ENCODE measurements at regions not wholly inside any gene's neighbourhood (a gene's known extent, or its start where the extent isn't known, plus 50 kb on each side); places are given as distances from the start of the nearest gene placed in this dataset.
A peak's percentile ranks its signal among the peaks of the same experiment; 100 is the strongest.

DNA sequence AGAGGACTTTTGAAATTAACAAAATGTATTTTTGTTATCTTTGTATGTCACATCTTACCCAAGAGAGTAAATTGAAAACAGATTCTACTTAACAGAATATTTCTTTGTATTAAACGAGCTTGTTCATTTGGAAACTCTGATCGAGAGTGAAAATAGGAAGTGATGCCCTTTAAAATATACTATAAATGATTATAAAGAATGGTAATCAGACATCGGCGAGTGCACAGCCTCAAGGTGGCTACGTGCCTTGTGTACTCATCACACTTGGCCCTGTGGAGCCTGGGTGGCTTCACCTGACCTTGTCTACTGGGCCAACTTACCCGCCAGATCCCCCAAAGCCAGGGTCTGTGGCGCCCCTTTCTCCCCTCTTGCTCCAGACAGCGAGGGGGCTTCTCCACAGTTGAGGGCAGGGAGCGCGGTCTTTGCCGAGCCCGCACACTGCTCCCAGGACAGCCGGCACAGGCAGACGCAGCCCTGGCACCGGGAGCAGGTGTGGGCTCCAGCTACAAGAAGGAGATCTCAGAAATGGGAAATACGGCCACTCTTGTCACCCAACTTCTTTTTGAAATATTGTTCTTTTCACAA, 243.2 kb downstream of the CEMIP2 start:
- DNase-seq (ENCODE audit: low read depth), result no peak
- TF ChIP-seq, protein P1, sequence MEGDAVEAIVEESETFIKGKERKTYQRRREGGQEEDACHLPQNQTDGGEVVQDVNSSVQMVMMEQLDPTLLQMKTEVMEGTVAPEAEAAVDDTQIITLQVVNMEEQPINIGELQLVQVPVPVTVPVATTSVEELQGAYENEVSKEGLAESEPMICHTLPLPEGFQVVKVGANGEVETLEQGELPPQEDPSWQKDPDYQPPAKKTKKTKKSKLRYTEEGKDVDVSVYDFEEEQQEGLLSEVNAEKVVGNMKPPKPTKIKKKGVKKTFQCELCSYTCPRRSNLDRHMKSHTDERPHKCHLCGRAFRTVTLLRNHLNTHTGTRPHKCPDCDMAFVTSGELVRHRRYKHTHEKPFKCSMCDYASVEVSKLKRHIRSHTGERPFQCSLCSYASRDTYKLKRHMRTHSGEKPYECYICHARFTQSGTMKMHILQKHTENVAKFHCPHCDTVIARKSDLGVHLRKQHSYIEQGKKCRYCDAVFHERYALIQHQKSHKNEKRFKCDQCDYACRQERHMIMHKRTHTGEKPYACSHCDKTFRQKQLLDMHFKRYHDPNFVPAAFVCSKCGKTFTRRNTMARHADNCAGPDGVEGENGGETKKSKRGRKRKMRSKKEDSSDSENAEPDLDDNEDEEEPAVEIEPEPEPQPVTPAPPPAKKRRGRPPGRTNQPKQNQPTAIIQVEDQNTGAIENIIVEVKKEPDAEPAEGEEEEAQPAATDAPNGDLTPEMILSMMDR (IDR thresholded peaks at IDR 0.05; ENCODE audit: low read length, missing control alignments), result no peak
- H3K4me3 ChIP-seq (replicated peaks; ENCODE audit: low read depth, low read length), result no peak overlapping the region

DNA sequence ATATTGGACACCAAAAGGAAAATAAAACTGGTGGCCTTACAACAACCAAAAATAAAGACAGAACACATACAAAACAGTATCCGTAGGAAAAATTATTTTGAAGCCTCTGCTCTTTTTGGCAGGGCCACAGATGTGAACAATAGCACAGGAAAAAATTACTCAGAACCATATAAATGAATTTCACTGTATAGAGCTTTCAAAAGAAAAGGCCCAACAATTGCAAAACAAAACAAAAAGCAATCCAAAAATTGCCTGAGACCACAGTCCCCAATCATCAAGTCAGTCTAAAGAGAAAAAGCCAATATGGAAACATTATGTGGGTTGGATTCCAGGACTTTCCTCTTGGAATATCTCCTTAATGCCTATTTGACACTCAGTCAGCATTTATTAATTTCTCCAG, 243.8 kb downstream of the CEMIP2 start:
- no peak for DNase-seq (ENCODE audit: low read depth)
- no peak overlapping the region for H3K4me3 ChIP-seq (replicated peaks; ENCODE audit: low read depth, low read length)
- TF ChIP-seq, protein P1 (IDR thresholded peaks at IDR 0.05; ENCODE audit: low read length, missing control alignments), result no peak

DNA sequence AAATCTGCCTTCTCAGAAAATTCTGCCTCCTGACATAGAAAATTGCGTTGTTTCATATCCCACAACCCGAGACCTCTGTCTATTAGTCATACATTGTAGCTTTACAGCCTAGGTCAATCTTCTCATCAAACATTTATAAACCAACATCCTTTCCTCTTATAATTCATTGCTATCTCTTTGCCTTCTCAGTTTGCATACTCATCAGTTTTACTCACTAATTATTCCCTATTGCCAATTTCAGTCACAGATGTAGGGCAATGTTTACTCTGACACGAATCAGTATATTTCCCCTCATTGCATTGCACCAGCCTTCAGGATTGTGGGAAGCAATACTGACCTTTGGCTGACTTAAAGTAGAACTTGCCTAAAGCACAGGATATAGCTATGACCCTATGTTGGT, 247.2 kb downstream of the CEMIP2 start:
- H3K4me3 ChIP-seq (replicated peaks; ENCODE audit: low read depth, low read length), result no peak overlapping the region
- TF ChIP-seq, protein P1 (IDR thresholded peaks at IDR 0.05; ENCODE audit: low read length, missing control alignments), result no peak
- DNase-seq (ENCODE audit: low read depth), result no peak

DNA sequence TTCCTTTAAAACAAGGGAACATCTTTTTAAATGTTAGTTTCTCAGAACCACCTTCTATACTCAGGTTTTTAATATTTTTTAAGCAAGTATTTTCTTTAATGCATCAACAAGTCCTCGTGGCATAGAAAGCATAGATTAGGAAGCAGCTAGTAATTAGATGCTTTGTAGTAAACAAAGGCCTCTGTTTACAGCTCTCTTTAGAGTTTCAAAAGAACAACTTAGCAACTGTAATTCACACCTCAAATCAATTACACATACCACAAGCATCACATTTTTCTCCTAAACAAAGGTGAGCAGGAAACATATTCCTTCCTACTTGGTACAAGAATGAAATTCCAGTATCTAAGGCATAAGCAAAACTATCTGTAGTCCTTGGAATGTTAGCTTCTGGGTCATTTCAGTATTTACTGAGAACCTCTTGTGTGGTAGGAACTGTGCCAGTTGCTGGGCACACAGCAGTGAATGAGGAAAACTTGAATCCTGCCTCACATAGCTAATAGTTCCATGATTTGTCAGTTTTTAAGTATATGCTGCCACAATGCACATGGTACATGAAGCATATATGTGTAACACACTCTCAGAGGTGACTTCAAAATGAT, 249.1 kb downstream of the CEMIP2 start:
- H3K4me3 ChIP-seq (replicated peaks; ENCODE audit: low read depth, low read length), result no peak overlapping the region
- TF ChIP-seq, protein P1 (IDR thresholded peaks at IDR 0.05; ENCODE audit: low read length, missing control alignments), result no peak
- DNase-seq (ENCODE audit: low read depth), result no peak

DNA sequence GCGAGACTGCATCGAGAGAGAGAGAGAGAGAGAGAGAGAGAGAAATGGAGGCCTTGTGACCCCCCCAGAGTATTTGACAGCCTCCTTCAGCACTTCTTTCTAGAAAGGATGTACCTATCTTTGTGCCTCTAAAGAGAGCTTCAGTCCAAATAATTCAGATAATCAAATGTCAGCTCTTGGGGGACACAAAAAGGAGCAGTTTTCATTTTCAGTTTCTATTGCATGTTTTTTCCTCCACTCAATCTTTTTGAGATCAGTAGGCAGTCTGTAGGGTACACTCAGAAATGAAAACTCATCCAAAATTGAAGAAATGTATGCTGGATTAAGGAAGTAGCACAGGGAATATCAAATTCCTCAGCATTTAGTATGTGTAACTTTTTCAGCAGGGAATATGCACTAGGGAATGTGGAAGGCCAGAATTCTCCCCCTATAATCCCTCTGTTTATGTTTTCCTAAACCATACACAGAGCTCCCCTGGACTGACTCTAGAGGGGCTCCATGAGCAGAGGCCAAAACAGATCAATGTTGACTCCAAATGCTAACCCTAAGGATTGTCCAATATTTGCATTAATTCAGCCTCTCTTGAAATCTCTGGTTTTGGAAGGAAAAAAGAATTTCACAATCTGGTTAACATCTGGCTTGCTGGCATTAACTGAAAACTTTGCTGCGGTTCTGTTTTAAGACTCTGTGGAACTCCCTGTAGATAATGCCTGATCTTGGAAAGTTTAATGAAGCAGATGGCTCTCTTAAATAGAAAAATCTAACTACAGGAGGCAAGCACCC, 250.1 kb downstream of the CEMIP2 start:
- TF ChIP-seq, protein P1 (IDR thresholded peaks at IDR 0.05; ENCODE audit: low read length, missing control alignments), result no peak
- H3K4me3 ChIP-seq (replicated peaks; ENCODE audit: low read depth, low read length), result no peak overlapping the region
- DNase-seq (ENCODE audit: low read depth), result peak; percentile 3

DNA sequence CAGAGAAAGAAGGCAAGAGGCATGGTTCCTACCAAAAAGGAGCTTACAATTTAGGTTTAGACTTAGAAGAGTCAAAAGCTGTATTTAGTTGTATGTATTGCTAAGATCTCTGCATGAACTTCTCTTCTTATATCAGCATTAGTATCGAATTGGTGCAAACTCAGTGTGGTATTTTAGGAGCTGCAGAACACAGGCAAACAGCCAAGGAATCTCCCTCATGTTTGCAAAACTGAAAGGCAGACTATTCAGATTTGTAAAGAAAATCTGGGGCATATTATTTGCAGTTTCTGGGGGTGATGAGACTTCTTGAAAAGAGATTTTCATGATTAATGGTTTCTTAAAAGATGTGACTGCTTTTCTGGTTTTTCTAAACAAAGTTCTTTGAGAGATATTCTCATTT, 252.7 kb downstream of the CEMIP2 start:
- no peak for DNase-seq (ENCODE audit: low read depth)
- H3K4me3 ChIP-seq (replicated peaks; ENCODE audit: low read depth, low read length), result no peak overlapping the region
- TF ChIP-seq, protein P1 (IDR thresholded peaks at IDR 0.05; ENCODE audit: low read length, missing control alignments), result no peak

Measured in fibroblast of pulmonary artery (primary cell).